ENCODE measurements at regions not wholly inside any gene's neighbourhood (a gene's known extent, or its start where the extent isn't known, plus 50 kb on each side); places are given as distances from the start of the nearest gene placed in this dataset.

- Histone ChIP-seq H3K36me3 (ENCODE audit: control insufficient read depth, insufficient read depth, low read length) (no peaks in the 10 kb centered on the region), H3K27ac (ENCODE audit: low read length) (no peak overlapping the region), H3K9me3 (ENCODE audit: control insufficient read depth, insufficient read depth, low read depth, low read length) (no peaks in the 10 kb centered on the region), H3K4me3 (ENCODE audit: low read depth in 2 of 2, low read length in 2 of 2) (no peak overlapping the region), H3K27me3 (ENCODE audit: control insufficient read depth, insufficient read depth, low read length) (no peaks in the 10 kb centered on the region), H3K4me1 (ENCODE audit: control insufficient read depth, insufficient read depth, low read length) (no peaks in the 10 kb centered on the region)
- ATAC-seq (no peak), DNase-seq (ENCODE audit: low read depth, low spot score) (no peak)
- ChIA-PET CTCF (no interaction called here), POLR2A (no interaction called here)
- TF ChIP-seq CTCF (IDR thresholded peaks at IDR 0.05), result no peak
- no peak for TF ChIP-seq REST (IDR thresholded peaks at IDR 0.05; ENCODE audit: insufficient read depth in 1 of 2, low read depth in 2 of 2, low read length in 1 of 2)
- no peak for TF ChIP-seq SIN3A (IDR thresholded peaks at IDR 0.05; ENCODE audit: borderline replicate concordance, insufficient read depth, low read depth, low read length)
- no peak for TF ChIP-seq POLR2AphosphoS5 (IDR thresholded peaks at IDR 0.05; ENCODE audit: low read depth, low read length)
- no peak for TF ChIP-seq TCF7L2 (IDR thresholded peaks at IDR 0.05; ENCODE audit: low read depth, low read length)
- BruUV-seq (replicated peaks), result no TSS peak
- in situ Hi-C loops (cut with HindIII; ENCODE audit: low pct_unique_long_range_greater_than_20kb, low sequenced_read_pairs), result no loop called here
- intact Hi-C loops (cut with micrococcal nuclease; ENCODE audit: unreplicated experiment), result no loop called here
These were observed 204.4 kb downstream of the OTUD1 start for GRCh38 chr10:23643111-23643780.

- no peak for TF ChIP-seq CTCF (IDR thresholded peaks at IDR 0.05)
- TF ChIP-seq REST (IDR thresholded peaks at IDR 0.05; ENCODE audit: insufficient read depth in 1 of 2, low read depth in 2 of 2, low read length in 1 of 2), result no peak
- TF ChIP-seq SIN3A (IDR thresholded peaks at IDR 0.05; ENCODE audit: borderline replicate concordance, insufficient read depth, low read depth, low read length), result no peak
- no peak for TF ChIP-seq TCF7L2 (IDR thresholded peaks at IDR 0.05; ENCODE audit: low read depth, low read length)
- TF ChIP-seq POLR2AphosphoS5 (IDR thresholded peaks at IDR 0.05; ENCODE audit: low read depth, low read length), result no peak
- ChIA-PET POLR2A (no interaction called here), CTCF (no interaction called here)
- Histone ChIP-seq H3K4me3 (ENCODE audit: low read depth in 2 of 2, low read length in 2 of 2) (no peak overlapping the region), H3K27me3 (ENCODE audit: control insufficient read depth, insufficient read depth, low read length) (no peaks in the 10 kb centered on the region), H3K9me3 (ENCODE audit: control insufficient read depth, insufficient read depth, low read depth, low read length) (no peaks in the 10 kb centered on the region), H3K27ac (ENCODE audit: low read length) (no peak overlapping the region), H3K36me3 (ENCODE audit: control insufficient read depth, insufficient read depth, low read length) (no peaks in the 10 kb centered on the region), H3K4me1 (ENCODE audit: control insufficient read depth, insufficient read depth, low read length) (no peaks in the 10 kb centered on the region)
- BruUV-seq (replicated peaks), result no TSS peak
- in situ Hi-C loops (cut with HindIII; ENCODE audit: low pct_unique_long_range_greater_than_20kb, low sequenced_read_pairs), result no loop called here
- no peak for DNase-seq (ENCODE audit: low read depth, low spot score)
- intact Hi-C loops (cut with micrococcal nuclease; ENCODE audit: unreplicated experiment), result no loop called here
- ATAC-seq, result no peak
These were observed 209.7 kb downstream of the OTUD1 start for GRCh38 chr10:23648618-23649017.
